Epidermal melanocyte (primary cell): ENCODE measurements at regions not wholly inside any gene's neighbourhood (a gene's known extent, or its start where the extent isn't known, plus 50 kb on each side); places are given as distances from the start of the nearest gene placed in this dataset.
A peak's percentile ranks its signal among the peaks of the same experiment; 100 is the strongest.
"Not testable (repeated sequence)": the region's sequence is repeated elsewhere in the genome, so short reads cannot be mapped to it uniquely, and the experiment has no call there.

Experiments used
- DNase-seq: peaks from one replicate; pipeline ENCODE4 v3.0.0; 2011; ENCODE audit warnings: low spot score; ENCODE audit not compliant: insufficient read length

GRCh38 chr20:19893356-19893755 is 123.8 kb upstream of the NAA20 start:
- DNase-seq: no peak

- DNase-seq: no peak
Measured at GRCh38 chr20:19895761-19896160, 121.4 kb upstream of the NAA20 start.

DNA sequence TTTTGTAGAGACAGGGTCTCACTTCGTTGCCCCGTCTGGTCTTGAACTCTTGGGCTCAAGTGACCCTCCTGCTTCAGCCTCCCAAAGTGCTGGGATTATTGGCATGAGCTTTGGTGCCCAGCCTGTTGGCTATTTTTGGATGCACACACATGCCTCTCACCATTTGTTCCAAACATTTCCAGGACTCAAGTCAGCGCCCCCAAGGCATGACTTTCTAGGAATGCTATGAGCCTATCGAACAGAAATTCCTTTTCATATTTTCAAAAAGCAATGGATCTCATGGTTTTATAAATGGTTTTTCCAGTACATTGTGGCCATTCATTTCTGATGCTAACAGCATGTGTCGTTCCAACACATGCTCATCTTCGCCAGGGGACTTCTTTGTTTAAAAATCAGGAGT is 119.3 kb upstream of the NAA20 start:
- DNase-seq: peak; percentile 44

GRCh38 chr20:19901226-19901625 is 115.9 kb upstream of the NAA20 start:
- DNase-seq: no peak

DNA sequence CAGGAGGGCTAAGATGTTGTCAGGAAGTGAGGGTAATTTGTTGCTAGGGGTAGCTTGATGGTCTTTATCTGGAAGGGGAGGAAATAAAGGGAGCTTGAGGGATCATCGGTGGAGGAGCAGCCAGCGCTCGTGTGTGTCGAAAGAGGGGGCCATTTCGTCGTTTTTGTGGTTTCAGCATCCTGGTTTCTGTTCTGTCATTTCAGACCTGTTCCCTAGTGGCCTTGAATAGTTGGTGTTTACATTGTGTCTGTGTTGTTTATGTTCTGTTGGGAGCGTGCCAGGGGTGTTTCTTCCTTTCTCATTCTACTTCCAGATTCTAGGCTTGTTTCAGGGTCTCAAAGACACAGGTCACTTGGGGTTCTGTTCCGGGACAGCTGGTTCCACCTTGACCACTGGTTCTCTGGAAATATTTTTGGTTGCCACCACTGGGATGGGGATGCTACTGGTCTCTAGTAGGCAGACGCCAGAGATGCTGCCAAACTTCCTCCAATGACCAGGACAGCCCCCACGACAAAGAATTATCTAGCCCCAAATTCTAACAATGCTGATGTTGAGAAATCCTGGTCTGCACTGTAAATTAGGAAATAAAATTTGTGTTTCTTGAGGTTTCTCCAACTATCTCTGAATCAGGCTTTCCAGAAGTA is 113.9 kb upstream of the NAA20 start:
- no peak for DNase-seq

GRCh38 chr20:19907326-19908056 is 109.7 kb upstream of the NAA20 start:
- no peak for DNase-seq

DNA sequence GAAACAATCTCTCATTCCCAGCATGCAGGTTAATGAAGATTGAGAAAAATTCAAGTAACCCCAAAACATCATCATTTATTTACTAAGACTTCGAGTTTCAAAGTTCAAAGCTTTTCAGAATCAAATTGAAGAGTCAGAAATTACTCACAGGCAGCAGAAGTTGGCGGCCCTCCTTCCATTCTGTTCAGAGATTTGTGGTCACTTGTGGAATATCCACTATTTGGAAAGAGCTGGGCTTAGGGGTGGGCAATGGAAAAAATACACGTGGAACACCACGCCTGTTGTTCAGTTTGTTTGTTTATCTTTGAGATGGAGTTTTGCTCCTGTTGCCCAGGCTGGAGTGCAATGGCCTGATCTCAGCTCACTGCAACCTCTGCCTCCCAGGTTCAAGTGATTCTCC is 108.6 kb upstream of the NAA20 start:
- no peak for DNase-seq

GRCh38 chr20:19909725-19910124 is 107.4 kb upstream of the NAA20 start:
- no peak for DNase-seq

GRCh38 chr20:19911810-19912382 is 105.3 kb upstream of the NAA20 start:
- DNase-seq: no peak

DNA sequence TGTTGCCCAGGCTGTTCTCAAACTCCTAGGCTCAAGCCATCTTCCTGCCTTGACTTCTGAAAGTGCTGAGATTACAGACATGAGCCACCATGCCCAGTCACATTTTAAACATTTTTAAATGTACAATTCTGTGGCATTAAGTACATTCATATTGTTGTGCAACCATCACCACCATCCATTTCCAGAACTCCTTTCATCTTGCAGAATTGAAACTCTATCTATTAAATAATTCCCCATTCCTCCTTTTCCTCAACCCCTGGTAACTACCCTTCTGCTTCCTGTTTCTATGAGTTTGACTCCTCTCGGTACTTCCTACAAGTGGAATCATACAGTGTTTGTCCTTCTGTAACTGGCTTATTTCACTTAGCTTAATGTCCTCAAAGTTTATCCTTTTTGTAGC is 103.8 kb upstream of the NAA20 start:
- DNase-seq: no peak

DNA sequence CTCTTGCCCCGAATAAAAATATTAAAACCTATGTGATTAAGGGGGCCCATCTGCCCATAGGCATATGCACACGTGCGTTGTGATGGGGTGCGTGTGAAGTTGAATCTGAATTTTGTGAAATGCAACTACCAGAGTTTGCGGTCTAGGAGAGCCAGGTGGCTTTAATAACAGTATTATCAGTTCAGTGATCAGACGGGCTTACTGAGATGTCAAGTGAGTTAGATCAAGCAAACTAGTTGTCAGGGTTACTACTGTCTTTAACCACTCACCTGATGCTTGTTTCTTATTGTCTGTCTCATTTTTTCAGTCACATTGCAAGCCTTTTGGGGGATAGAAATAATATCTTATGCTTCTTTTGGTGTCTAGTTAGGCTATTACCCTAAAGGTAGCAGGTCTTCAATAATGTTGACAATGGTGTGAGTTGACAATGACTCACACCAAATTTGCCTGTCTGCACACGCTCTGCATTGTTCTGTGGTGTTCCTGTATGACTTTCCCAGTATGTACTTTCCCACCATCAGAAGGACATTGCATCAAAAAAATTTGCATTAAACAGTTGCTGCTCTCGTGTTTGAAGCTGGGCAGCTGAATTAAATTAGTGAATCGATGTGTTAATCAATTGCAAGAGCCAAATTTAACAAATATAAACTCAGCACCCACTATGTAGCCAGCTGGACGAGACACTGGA is 103.1 kb upstream of the NAA20 start:
- no peak for DNase-seq

DNA sequence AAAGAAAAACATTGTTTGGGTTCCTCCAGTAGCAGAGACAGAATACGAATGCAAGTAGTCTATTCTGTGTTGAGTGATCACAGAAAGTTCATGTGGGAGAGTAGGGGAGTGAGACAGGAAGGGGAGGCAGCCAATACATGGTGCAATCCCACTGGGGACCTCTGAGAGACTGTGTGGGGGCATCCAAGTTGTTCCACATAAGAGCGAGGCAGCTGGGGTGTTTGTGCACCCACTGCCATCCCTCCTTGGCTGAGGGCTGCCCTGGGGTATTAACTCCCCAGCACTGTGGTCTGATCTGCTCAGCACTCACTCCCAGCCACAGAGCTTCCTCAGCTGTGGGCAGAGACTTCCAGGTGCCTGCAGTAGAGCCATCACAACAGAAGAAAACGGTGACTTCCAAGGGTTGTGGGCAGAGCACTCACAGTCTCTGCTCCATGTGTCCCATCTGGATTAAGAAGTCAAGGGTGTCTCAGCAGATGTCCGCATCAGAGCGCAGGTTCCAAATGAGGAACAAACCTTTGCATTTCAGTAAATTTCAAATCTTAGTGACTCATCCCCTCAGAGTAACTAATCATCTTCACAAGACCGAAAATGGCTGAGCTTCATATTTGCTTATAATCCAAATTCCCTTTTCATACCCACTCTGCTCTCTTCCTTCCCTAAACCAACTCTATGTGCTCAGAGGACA is 101.9 kb upstream of the NAA20 start:
- no peak for DNase-seq

DNA sequence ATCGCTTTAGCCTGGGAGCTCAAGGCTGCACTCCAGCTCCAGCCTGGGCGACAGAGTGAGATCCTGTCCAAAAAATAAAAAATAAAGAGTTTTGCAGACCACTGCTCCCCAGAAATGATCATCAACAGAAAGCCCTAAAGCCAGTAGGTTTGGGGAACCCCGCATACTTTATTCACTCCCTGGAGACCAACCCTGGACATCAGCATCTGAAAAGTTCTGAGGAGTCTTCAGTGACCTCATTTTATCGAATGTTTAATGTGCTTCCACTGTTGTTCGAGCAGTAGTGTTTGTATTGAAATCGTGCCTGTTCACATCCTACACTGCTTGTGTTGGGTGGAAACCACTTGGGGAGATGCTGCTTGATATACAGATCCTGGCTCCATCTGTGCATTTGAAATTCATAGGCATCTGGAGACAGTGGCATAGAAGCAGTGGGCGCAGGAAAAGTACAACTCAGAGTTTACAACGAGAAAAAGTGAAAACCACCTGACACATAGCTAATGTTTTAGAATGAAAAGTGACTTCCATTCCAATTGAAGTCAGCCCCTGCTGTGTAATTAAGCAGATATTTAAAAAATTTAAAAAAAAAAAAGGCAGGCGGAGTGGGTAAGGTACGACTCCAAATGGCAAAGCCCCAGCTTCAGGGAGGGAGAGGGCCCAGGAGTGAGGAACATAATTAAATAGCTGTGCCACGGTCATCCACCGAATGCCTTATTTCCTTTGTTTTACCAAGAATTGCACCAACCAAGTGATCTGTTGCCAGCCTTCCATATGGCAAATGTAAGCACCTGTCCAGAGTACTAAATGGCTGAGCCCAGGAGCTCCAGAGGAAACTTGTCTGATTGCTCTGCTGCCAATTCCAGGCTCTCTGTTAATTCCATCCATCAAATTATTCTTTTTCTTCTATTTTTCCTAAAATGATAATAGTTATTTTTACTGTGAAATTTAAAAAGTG is 100.4 kb upstream of the NAA20 start:
- DNase-seq: no peak

DNA sequence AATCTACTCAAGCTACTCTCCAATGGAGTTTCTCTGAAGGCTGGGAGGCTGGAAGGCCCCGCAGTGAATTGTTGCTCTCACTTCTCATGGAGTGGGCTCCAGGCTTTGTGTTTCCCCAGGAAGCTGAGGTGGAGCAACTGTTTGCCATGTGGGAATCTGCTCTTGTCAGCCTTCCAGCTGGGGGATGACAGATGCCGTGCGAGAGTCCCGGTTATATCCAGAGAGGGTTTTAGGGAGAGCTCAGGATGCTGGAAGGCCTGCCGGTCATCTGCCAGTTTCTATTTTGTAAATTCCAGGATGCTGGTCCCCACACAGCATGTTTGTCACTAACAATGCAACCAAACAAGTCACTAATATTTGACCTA is 98.2 kb upstream of the NAA20 start:
- no peak for DNase-seq

GRCh38 chr20:19920381-19921138 is 96.6 kb upstream of the NAA20 start:
- DNase-seq: no peak

- DNase-seq: no peak
Measured at GRCh38 chr20:19921284-19921793, 95.8 kb upstream of the NAA20 start.

DNA sequence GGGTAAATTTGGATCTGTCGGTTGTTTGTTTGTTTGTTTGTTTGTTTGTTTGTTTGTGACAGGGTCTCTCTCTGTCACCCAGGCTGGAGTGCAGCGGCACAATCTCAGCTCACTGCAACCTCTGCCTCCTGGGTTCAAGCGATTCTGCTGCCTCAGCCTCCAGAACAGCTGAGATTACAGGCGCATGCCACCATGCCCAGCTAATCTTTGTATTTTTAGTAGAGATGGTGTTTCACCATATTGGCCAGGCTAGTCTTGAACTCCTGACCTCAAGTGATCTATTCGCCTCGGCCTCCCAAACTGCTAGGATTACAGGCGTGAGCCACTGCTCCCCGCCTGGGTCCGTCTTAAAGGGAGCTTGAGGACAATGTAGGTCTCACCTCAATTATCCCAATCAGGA is 95.3 kb upstream of the NAA20 start:
- DNase-seq: not testable (repeated sequence)

DNA sequence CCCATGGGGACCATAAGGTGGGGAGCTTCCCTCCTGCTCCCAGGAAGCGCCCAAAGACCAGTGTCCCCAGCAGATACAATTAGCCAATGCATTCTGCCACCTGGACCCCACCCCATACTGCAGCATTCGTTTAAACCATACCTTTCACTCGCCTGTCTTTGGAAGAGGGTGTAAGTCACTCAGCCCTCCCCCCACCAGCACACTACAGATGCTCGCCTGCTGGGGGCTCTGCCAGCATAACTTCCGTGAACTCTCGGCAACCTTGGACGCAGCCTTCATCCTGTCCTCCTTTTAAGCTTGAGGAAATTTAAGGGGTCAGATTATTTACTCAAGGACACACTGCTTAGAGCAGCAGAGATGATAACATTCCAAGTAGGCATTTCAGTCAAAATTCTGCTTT is 94.4 kb upstream of the NAA20 start:
- no peak for DNase-seq

GRCh38 chr20:19923762-19924161 is 93.4 kb upstream of the NAA20 start:
- DNase-seq: no peak

DNA sequence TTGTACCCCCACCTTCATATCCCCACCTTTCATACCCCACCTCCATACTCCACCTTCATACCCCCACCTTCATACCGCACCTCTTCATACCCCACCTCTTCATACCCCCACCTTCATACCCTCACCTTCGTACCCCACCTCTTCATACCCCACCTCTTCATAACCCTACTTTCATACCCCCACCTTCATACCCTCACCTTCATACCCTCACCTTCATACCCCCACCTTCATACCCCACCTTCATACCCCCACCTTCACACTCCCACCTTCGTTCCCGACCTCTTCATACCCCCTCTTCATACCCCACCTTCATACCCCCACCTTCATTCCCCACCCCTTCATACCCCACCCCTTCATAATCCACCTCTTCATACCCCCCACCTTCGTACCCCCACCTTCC is 92.9 kb upstream of the NAA20 start:
- DNase-seq: no peak
